ENCODE measurements at regions not wholly inside any gene's neighbourhood (a gene's known extent, or its start where the extent isn't known, plus 50 kb on each side); places are given as distances from the start of the nearest gene placed in this dataset.
A peak's percentile ranks its signal among the peaks of the same experiment; 100 is the strongest.

DNA sequence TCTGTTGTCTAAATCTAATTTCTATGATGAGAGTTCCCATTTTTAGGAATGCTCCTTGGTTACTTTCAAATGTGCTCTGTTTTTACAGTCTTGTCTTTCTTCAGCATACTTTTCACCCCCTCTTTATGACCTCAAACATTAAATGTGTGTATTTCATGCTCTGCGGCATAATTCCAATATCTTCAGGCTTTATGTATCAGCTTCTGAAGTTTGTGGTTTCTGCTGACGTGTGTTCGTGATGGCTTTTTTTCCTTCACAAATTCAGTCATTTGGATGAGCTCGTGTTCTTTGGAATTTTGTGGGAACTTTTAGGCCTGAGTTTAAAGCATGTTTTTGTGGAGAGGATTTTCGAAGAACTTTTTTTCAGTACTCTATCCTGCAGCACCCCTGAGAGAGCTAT is 97.7 kb upstream of the CHRNA7 start:
- intact Hi-C loops (cut with micrococcal nuclease), result no loop called here
- H3K36me3 Mint-ChIP-seq (ENCODE audit: low read depth), result no peaks in the 10 kb centered on the region
- H3K9me3 Mint-ChIP-seq, result no peaks in the 10 kb centered on the region
- no peaks in the 10 kb centered on the region for H3K4me1 Mint-ChIP-seq
- no peak overlapping the region for H3K27ac Mint-ChIP-seq
- no peak for DNase-seq
- H3K4me3 Mint-ChIP-seq, result no peak overlapping the region
- peaks cover 3% of the 10 kb centered on the region for H3K27me3 Mint-ChIP-seq

DNA sequence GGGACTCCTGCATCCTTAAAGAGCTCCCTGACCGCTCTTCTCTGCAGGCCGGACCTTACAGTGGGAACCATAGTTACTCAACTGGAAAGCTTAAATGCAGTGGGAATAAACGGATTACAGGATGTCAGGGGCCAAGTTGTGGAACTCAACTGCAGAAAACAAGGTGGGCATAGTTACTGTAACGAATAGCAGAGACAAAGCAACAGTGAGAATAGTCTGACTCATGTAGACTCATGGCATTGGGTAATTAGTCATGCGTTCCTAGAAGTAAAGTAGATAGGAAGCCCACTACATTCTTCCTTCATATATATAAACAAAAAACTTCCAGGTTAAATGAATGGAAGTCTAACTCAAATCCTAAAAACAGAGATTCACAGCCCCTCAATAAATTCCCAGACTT is 95.5 kb upstream of the CHRNA7 start:
- Mint-ChIP-seq H3K36me3 (ENCODE audit: low read depth) (no peaks in the 10 kb centered on the region), H3K27me3 (peaks cover 6% of the 10 kb centered on the region), H3K4me1 (no peaks in the 10 kb centered on the region), H3K4me3 (no peak overlapping the region), H3K27ac (no peak overlapping the region), H3K9me3 (no peaks in the 10 kb centered on the region)
- DNase-seq, result peak; percentile 17
- intact Hi-C loops (cut with micrococcal nuclease), result no loop called here

DNA sequence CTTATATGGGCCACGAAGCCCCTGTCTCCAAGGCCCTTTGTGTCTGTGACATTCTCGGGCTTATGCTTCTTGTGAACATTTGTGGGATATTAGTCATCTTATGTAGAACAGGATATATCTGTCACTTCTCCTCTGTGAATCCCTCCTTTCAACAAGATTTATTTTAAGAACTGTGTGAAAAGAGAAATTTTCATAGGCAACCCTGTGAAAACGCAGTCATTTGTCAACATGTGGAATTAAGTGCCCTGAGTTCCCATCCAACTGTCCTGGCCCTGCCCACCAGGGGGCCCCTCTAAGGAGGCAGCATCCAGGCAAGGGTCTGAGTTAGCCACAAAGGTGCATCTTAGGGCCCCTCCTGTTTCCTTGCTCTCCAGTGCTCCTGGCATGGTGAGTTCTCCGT is 76.8 kb upstream of the CHRNA7 start:
- Mint-ChIP-seq H3K4me3 (no peak overlapping the region), H3K27me3 (peaks cover 6% of the 10 kb centered on the region), H3K27ac (no peak overlapping the region), H3K36me3 (ENCODE audit: low read depth) (no peaks in the 10 kb centered on the region), H3K4me1 (no peaks in the 10 kb centered on the region), H3K9me3 (peaks cover 7% of the 10 kb centered on the region)
- no peak for DNase-seq
- intact Hi-C loops (cut with micrococcal nuclease), result no loop called here

DNA sequence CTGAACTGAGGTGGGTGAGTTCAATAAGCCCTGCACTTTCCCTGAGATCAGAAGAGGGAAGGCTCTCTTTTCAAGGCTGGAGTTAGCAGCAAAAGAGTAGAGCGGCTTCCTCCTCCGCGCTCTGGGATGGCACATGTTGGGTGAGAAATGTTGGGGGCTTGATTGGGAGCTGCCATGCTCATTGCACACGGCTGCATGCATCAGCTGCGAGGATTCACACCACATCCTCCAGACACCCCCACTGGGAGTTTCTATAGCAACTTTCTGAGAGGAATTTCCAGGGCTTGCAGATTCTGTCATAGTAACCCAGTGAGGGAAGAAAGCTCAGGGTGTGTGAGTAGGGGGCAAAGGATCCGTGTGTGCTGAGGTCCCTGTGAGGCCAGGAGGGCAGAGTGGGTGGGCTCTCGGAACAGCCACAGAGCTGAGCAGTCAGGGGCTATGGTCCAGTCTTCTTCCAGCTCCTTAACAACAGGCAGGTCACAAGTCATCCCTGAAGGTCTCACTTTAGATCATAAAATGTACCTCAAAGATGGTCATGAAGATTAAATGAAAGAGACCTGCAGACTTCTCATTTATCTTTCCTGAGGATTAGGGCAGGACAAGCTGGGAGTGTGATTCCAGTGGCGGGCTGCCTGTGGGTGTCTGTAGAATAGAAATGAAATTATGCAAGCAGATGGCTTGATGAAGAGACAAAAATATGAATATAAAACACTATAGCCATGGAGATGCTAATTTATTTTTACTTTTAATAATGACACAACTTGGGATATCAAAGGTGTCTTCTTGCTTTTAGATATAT is 75.7 kb upstream of the CHRNA7 start:
- no peak overlapping the region for H3K27ac Mint-ChIP-seq
- H3K36me3 Mint-ChIP-seq (ENCODE audit: low read depth), result no peaks in the 10 kb centered on the region
- intact Hi-C loops (cut with micrococcal nuclease), result no loop called here
- peaks cover 14% of the 10 kb centered on the region for H3K9me3 Mint-ChIP-seq
- no peak for DNase-seq
- no peak overlapping the region for H3K4me3 Mint-ChIP-seq
- no peaks in the 10 kb centered on the region for H3K4me1 Mint-ChIP-seq
- peaks cover 4% of the 10 kb centered on the region for H3K27me3 Mint-ChIP-seq

DNA sequence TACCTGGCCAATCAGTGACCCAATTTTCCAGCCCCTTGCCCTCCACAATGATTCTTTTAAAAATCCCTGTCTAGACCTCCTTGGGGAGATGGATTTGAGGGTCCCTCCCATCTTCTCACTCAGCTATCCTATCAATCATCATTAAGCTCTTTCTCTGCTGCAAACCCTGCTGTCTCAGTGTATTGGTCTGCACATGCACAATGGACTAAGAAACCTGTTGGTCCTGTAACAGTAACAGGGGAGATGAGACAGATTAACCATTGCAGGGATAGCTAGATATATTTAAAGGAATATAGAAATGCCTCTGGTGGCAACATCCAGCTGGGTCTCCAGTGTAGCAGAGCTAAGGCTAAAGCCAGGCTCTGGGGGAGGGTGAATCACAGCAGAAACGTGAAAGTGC is 74.6 kb upstream of the CHRNA7 start:
- H3K4me1 Mint-ChIP-seq, result no peaks in the 10 kb centered on the region

DNA sequence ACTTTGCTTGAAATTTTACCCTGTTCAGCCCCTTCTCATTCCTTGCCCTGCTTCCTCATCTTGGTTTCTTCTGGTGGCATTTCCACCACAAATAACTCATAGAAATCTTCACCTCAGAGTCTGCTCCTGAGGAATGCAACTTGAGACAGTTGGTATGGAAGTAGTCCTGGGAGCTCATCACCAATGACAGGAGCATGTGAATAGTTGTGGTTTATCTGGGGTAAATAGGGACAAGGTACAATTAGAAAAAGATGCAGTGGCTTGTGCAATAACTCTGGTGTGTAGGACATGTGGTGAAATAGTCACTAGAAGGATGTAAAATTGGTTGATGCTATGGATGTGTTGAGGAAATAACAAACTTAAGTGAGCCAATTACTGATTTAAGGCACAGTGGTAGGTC is 72.7 kb upstream of the CHRNA7 start:
- H3K4me3 Mint-ChIP-seq, result no peak overlapping the region
- intact Hi-C loops (cut with micrococcal nuclease), result no loop called here
- no peak overlapping the region for H3K27ac Mint-ChIP-seq
- DNase-seq, result peak; percentile 13
- H3K4me1 Mint-ChIP-seq, result no peaks in the 10 kb centered on the region
- H3K9me3 Mint-ChIP-seq, result peaks cover 14% of the 10 kb centered on the region
- H3K27me3 Mint-ChIP-seq, result peaks cover 1% of the 10 kb centered on the region
- no peaks in the 10 kb centered on the region for H3K36me3 Mint-ChIP-seq (ENCODE audit: low read depth)

More for the DNA sequence above, 74.6 kb upstream of the CHRNA7 start:
- Mint-ChIP-seq H3K4me3 (no peak overlapping the region), H3K9me3 (peaks cover 14% of the 10 kb centered on the region), H3K27me3 (peaks cover 1% of the 10 kb centered on the region), H3K27ac (no peak overlapping the region), H3K36me3 (ENCODE audit: low read depth) (no peaks in the 10 kb centered on the region)
- DNase-seq, result peak; percentile 29
- intact Hi-C loops (cut with micrococcal nuclease), result no loop called here

DNA sequence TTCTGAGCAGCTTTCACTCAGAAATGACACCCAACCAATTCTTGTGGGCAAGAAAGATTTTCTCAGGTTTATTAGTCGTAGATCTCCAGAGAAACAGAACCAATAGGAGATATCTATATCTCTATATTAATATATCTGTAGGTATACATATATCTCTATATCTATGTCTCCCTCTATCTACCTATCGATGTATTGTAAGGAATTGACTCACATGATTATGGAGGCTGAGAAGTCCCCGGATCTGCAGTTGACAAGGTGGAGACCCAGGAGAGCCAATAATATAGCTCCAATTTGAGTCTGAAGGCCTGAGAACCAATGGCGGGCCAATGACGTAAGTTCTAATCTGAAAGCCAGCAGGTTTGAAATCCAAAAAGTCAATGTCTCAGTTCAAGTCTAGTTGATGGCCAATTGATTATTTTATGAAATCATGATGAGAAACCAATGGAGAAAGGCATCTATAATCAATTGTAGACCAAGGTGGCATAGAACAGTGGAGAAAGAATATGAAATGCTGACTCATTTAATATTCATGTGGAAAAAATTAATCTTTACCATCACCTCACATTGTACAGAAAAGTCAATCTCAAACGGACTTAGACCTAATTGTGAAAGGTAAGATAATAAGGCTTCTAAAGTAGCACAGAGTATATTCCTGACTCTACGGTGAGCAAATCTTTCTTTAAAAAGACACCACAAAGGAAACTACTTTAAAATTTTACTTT is 65.6 kb upstream of the CHRNA7 start:
- H3K27ac Mint-ChIP-seq, result no peak overlapping the region
- no peaks in the 10 kb centered on the region for H3K36me3 Mint-ChIP-seq (ENCODE audit: low read depth)
- peak; percentile 23 for DNase-seq
- H3K27me3 Mint-ChIP-seq, result peaks cover 10% of the 10 kb centered on the region
- no peaks in the 10 kb centered on the region for H3K4me1 Mint-ChIP-seq
- intact Hi-C loops (cut with micrococcal nuclease), result no loop called here
- no peak overlapping the region for H3K4me3 Mint-ChIP-seq
- no peaks in the 10 kb centered on the region for H3K9me3 Mint-ChIP-seq

DNA sequence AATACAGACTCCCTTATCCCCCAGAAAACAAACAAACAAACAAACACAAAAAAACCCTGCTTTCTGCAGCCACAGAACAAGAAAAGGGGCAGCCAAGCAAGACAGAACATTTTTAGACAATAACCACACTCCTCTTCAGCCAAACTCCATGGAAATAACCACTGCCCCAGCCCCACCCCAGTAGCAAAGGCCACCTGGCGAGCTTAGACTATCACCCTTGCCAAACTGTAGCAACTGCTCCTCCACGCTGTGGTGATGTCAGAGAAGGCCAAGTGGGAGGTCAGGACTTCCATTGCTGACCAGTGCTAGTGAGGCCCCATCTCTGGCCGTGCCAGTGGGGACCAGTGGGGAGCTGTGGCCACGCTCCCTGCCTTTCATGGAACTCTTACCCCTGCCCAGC is 60.3 kb upstream of the CHRNA7 start:
- no peaks in the 10 kb centered on the region for H3K36me3 Mint-ChIP-seq (ENCODE audit: low read depth)
- H3K4me1 Mint-ChIP-seq, result peaks cover 1% of the 10 kb centered on the region
- intact Hi-C loops (cut with micrococcal nuclease), result no loop called here
- peak; percentile 39 for DNase-seq
- no peak overlapping the region for H3K27ac Mint-ChIP-seq
- peaks cover 14% of the 10 kb centered on the region for H3K27me3 Mint-ChIP-seq
- no peak overlapping the region for H3K4me3 Mint-ChIP-seq
- no peaks in the 10 kb centered on the region for H3K9me3 Mint-ChIP-seq

DNA sequence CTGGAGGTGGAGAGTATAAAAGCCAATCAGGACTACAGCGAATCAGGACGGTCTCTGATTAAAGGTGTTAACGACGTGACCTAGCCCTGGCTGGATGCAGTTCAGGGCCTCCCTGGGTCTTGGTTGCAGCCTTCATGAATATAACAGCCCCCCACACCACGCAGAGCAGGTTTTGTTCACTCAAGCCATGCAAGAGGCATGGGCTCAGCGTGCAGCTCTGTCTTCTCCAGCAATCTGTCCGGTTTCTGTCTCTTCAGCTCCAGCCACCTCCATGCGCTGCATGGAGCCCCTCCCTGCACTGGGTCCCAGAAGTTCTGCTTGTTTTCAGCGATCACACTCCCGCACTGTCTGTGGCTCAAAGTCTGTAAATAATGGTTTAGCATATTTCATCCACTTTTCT is 57.1 kb upstream of the CHRNA7 start:
- no peaks in the 10 kb centered on the region for H3K36me3 Mint-ChIP-seq (ENCODE audit: low read depth)
- H3K9me3 Mint-ChIP-seq, result no peaks in the 10 kb centered on the region
- peak; percentile 47 for DNase-seq
- H3K27me3 Mint-ChIP-seq, result peaks cover 10% of the 10 kb centered on the region
- H3K4me1 Mint-ChIP-seq, result peaks cover 5% of the 10 kb centered on the region
- H3K4me3 Mint-ChIP-seq, result no peak overlapping the region
- intact Hi-C loops (cut with micrococcal nuclease), result no loop called here
- no peak overlapping the region for H3K27ac Mint-ChIP-seq

DNA sequence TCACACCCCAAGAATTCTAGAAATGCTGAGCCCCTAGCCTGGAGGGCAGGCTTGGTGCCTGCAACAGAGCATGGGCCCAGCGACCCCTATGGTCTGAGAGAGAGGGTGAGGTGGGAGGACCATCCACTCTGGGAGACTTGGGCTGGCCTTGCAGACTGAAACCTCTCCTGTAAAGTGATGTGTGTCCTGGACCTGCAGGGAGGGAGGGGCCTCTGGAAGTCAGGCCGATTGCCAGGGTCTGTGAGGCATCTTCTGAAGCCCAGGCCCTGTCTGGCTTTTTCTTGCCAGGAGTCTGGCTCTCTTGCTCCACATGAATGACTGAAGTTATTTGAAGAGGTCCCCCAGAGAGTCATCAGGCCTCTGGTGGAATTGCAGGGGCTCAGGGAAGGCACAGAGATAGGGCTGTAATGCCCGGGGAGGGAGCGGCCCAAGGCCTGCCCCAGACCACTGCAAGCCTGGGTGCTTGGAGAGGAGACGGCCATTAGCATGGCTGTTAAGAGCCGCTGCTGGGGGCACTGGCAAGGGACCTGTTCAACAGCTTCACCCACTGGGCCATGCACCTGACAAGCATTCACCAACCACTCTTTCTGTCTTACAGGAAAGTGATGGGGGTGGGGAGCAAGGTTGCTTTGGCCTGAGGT is 56.0 kb upstream of the CHRNA7 start:
- Mint-ChIP-seq H3K36me3 (ENCODE audit: low read depth) (no peaks in the 10 kb centered on the region), H3K4me3 (no peak overlapping the region), H3K9me3 (no peaks in the 10 kb centered on the region), H3K4me1 (peaks cover 5% of the 10 kb centered on the region), H3K27me3 (peaks cover 6% of the 10 kb centered on the region), H3K27ac (no peak overlapping the region)
- intact Hi-C loops (cut with micrococcal nuclease), result no loop called here
- DNase-seq, result peak; percentile 53

DNA sequence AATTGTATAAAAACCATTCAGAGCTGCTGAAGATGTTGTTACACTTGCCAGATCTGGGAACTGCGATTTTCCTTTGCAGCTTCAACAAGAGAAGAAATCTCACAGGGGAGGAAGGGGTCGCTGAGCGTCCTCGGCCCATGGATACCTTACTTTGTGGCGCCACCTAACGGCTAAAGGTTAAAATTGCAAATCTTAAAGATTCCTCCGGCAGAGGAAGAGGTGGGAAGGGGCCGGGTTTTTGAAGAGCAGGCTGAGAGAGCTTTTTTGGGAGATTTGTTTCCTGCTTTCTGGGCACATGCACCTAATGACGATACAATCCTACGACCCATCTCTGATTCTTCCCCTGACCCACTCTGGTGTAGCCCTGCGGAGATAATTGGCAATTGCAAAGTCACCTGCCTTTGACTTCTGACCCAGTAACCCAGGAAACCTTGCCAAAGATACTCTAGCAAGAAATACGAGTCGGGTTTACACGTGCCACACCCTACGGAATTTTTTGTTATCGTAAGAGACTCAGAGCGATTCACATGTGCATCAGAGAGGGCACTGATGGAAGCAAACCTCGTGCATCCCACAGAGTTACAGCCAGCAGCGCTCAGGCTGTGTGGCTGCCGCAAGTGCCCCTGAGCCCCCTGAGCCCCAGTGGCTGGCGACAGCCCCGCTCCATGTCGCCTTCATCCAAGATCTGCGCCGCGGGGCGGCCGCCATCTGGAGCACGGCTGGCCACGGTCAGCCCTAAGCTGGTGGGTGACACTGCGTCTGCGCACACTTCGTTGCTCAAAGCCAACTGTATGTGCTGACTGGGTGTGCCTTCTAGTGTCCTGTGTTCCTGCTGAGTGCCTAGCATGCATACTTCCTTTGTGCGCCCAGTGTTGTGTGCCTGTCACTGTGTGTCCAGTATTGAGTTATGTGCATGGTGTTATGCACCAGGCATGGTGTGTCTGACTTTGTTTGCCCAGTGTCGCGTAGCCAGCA is 55.2 kb upstream of the CHRNA7 start:
- H3K27me3 Mint-ChIP-seq, result peaks cover 2% of the 10 kb centered on the region
- intact Hi-C loops (cut with micrococcal nuclease), result no loop called here
- no peak overlapping the region for H3K27ac Mint-ChIP-seq
- H3K36me3 Mint-ChIP-seq (ENCODE audit: low read depth), result no peaks in the 10 kb centered on the region
- DNase-seq, result peak; percentile 77
- H3K9me3 Mint-ChIP-seq, result no peaks in the 10 kb centered on the region
- H3K4me3 Mint-ChIP-seq, result no peak overlapping the region
- H3K4me1 Mint-ChIP-seq, result peaks cover 5% of the 10 kb centered on the region

DNA sequence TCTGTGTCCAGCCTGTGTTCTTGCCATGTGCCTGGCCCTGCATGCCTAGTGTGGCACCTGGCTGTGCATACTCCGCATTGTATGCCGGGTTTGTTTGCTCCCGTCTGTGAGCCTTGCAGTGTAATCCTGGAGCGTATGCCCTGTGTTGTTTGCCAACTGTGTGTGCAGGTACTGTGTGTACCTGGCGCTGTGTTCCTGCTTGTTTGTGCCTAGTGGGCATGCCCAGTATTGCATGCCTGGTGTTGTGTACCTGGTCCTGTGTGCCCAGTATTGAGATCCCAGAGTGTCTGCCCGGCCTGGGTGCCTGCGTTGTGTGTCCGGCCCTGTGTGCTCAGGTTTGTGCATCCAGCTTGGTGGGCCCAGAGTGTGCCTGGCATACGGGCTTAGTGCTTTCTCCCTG is 54.5 kb upstream of the CHRNA7 start:
- Mint-ChIP-seq H3K4me3 (no peak overlapping the region), H3K36me3 (ENCODE audit: low read depth) (no peaks in the 10 kb centered on the region), H3K27me3 (peaks cover 2% of the 10 kb centered on the region), H3K27ac (no peak overlapping the region), H3K4me1 (peaks cover 5% of the 10 kb centered on the region), H3K9me3 (no peaks in the 10 kb centered on the region)
- DNase-seq, result no peak
- intact Hi-C loops (cut with micrococcal nuclease), result no loop called here

DNA sequence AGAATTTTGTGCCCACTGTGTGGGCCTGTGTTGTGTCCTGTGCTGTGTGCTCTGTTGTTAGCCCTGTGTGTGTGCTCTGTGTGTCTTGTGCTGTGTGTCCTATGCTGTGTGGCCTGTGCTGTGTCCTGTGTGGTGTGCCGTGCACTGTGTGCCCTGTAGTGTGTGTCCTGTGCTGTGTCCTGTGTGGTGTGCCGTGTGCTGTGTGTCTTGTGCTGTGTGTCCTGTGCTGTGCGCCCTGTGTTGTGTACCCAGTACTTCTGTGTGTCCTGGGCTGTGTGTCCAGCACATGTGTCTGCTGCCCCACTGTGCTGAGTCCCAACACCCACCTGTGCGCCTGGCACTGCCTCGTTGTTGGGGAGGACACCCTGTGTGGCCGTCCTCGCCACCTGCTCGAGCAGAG is 53.2 kb upstream of the CHRNA7 start:
- H3K27ac Mint-ChIP-seq, result no peak overlapping the region
- H3K36me3 Mint-ChIP-seq (ENCODE audit: low read depth), result no peaks in the 10 kb centered on the region
- no peaks in the 10 kb centered on the region for H3K9me3 Mint-ChIP-seq
- H3K4me1 Mint-ChIP-seq, result peaks cover 5% of the 10 kb centered on the region
- H3K4me3 Mint-ChIP-seq, result no peak overlapping the region
- intact Hi-C loops (cut with micrococcal nuclease), result no loop called here
- DNase-seq, result peak; percentile 42
- peaks cover 2% of the 10 kb centered on the region for H3K27me3 Mint-ChIP-seq

Data from activated CD4-positive, alpha-beta T cell treated with anti-CD3 and anti-CD28 coated beads, Interleukin-2, amount 10 ng/mL, durations not matched to agents 24 days and 14 days (primary cell).